ENCODE measurements at regions not wholly inside any gene's neighbourhood (a gene's known extent, or its start where the extent isn't known, plus 50 kb on each side); places are given as distances from the start of the nearest gene placed in this dataset.

- no peak for TF ChIP-seq GATA2 (IDR thresholded peaks at IDR 0.05; ENCODE audit: low read depth, low read length)
- no peak for TF ChIP-seq GATA3 (IDR thresholded peaks at IDR 0.05; ENCODE audit: low read depth, low read length)
Observed at GRCh38 chr2:156890529-156891148, 366.9 kb upstream of the GALNT5 start.
